A673 (cell line): ENCODE measurements at regions not wholly inside any gene's neighbourhood (a gene's known extent, or its start where the extent isn't known, plus 50 kb on each side); places are given as distances from the start of the nearest gene placed in this dataset.
"Not testable (repeated sequence)": the region's sequence is repeated elsewhere in the genome, so short reads cannot be mapped to it uniquely, and the experiment has no call there.

Experiments used
- BruUV-seq: library from RNA; stranded (reverse); fragments of 400-500 nt; replicated peaks from 2 replicates; lab custom pipeline; 2021; lab: Mats Ljungman, UMichigan
- CTCF ChIA-PET: fragments of 300-600 bp; sonication (Branson Sonifier 250); formaldehyde crosslinking; loops from one replicate; lab custom pipeline; 2022; ENCODE audit warnings: antibody characterized with exemption; lab: Charles Lee
- POLR2A ChIA-PET: fragments of 300-600 bp; sonication (Branson Sonifier 250); formaldehyde crosslinking; loops from one replicate; lab custom pipeline; 2022; ENCODE audit warnings: antibody characterized with exemption; ENCODE audit not compliant: low non-redundant PET; lab: Charles Lee
- DNase-seq: peaks from one replicate; pipeline ENCODE4 v3.0.0-alpha.2; 2015; ENCODE audit warnings: low spot score
- H3K27ac ChIP-seq: fragments of 200-600 bp; sonication (generic); 2 replicates; pipeline ENCODE4 v1.5.1; 2016; ENCODE audit warnings: mixed run types, low read depth, mild to moderate bottlenecking, mixed read lengths, antibody characterized with exemption, low read length; ENCODE audit not compliant: poor library complexity, severe bottlenecking
- H3K27me3 ChIP-seq: fragments of 200-600 bp; sonication (generic); replicated peaks from 2 replicates; pipeline ENCODE4 v1.6.1; 2017; ENCODE audit warnings: mixed run types, low read depth, mild to moderate bottlenecking, mixed read lengths, antibody characterized with exemption, low read length; ENCODE audit not compliant: insufficient read depth, poor library complexity
- H3K36me3 ChIP-seq: fragments of 200-600 bp; sonication (generic); 2 replicates; pipeline ENCODE4 v1.6.1; 2016; ENCODE audit warnings: mixed run types, mild to moderate bottlenecking, mixed read lengths, antibody characterized with exemption, low read length; ENCODE audit not compliant: insufficient read depth, poor library complexity, severe bottlenecking
- H3K4me1 ChIP-seq: fragments of 200-600 bp; sonication (generic); 2 replicates; pipeline ENCODE4 v1.6.1; 2017; ENCODE audit warnings: mixed run types, mild to moderate bottlenecking, mixed read lengths, antibody characterized with exemption, low read length; ENCODE audit not compliant: insufficient read depth, poor library complexity, severe bottlenecking
- H3K4me3 ChIP-seq: fragments of 200-600 bp; sonication (generic); 2 replicates; pipeline ENCODE4 v1.5.1; 2016; ENCODE audit warnings: low read depth, mixed run types, mild to moderate bottlenecking, mixed read lengths, low read length; ENCODE audit not compliant: poor library complexity, severe bottlenecking
- H3K9me3 ChIP-seq: fragments of 200-600 bp; sonication (generic); 2 replicates; pipeline ENCODE4 v1.6.1; 2016; ENCODE audit warnings: mixed run types, low read depth, mild to moderate bottlenecking, mixed read lengths, antibody characterized with exemption, low read length; ENCODE audit not compliant: poor library complexity, severe bottlenecking
- EZH2 ChIP-seq: fragments of 200-600 bp; sonication (generic); IDR thresholded peaks from 2 replicates; pipeline ENCODE4 v1.6.1; 2017; ENCODE audit warnings: borderline replicate concordance, low read depth, mild to moderate bottlenecking, mixed read lengths, antibody characterized with exemption, low read length; ENCODE audit not compliant: poor library complexity, severe bottlenecking
- intact Hi-C: fragments of 100-400 bp; cut with micrococcal nuclease; formaldehyde crosslinking; loops from one replicate; pipeline ENCODE4 v1.10.0; 2022; ENCODE audit not compliant: unreplicated experiment
- TF ChIP-seq, protein P1 (sequence below): fragments of 300-800, 200-600 bp; sonication (generic); conservative IDR thresholded peaks from 2 replicates; pipeline ENCODE4 v1.5.1; 2017; ENCODE audit warnings: low read depth, mild to moderate bottlenecking, antibody characterized with exemption, low read length, moderate library complexity, mixed read lengths

DNA sequence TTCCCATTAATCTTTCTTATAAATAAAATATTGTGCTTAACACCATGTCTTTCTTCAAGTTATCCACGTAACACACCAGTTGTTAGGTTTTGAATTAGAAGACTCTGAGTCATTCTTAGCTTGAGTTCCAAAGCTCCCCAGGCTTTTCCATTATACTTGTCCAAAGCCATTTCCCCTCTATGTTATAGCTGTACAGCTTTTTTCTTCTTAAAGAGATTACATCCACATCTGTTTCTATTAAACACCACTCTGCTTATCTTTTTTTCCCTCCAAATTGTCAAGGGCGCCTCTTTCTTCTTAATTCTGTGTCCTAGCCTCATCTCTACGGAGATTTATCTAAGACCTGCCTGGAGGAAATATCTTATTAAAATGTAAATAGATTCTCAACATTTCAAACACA is 139.4 kb upstream of the CPHXL start:
- BruUV-seq: no TSS peak
- no peaks in the 10 kb centered on the region for H3K4me1 ChIP-seq
- intact Hi-C loops: no loop called here
- TF ChIP-seq, protein P1, sequence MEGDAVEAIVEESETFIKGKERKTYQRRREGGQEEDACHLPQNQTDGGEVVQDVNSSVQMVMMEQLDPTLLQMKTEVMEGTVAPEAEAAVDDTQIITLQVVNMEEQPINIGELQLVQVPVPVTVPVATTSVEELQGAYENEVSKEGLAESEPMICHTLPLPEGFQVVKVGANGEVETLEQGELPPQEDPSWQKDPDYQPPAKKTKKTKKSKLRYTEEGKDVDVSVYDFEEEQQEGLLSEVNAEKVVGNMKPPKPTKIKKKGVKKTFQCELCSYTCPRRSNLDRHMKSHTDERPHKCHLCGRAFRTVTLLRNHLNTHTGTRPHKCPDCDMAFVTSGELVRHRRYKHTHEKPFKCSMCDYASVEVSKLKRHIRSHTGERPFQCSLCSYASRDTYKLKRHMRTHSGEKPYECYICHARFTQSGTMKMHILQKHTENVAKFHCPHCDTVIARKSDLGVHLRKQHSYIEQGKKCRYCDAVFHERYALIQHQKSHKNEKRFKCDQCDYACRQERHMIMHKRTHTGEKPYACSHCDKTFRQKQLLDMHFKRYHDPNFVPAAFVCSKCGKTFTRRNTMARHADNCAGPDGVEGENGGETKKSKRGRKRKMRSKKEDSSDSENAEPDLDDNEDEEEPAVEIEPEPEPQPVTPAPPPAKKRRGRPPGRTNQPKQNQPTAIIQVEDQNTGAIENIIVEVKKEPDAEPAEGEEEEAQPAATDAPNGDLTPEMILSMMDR: no peak
- TF ChIP-seq EZH2: no peak
- no peaks in the 10 kb centered on the region for H3K9me3 ChIP-seq
- ChIA-PET POLR2A (no interaction called here), CTCF (no interaction called here)
- H3K36me3 ChIP-seq: no peaks in the 10 kb centered on the region
- H3K4me3 ChIP-seq: no peak overlapping the region
- DNase-seq: no peak
- no peak overlapping the region for H3K27ac ChIP-seq
- peaks cover 21% of the 10 kb centered on the region for H3K27me3 ChIP-seq

GRCh38 chr16:75868636-75869632 is 142.6 kb upstream of the CPHXL start:
- no peak for TF ChIP-seq EZH2
- TF ChIP-seq, protein P1: no peak

DNA sequence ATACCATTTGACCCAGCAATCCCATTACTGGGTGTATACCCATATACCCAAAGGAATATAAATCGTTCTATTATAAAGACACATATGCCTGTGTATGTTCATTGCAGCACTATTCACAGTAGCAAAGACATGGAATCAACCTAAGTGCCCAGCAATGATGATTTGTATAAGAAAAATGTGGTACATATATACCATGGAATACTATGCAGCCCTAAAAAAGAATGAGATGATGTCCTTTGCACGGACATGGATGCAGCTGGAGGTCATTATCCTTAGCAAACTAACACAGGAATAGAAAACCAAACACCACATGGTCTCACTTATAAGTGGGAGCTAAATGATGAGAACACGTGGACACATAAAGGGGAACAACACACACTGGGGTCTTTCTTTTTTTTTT is 155.0 kb upstream of the CPHXL start:
- H3K4me1 ChIP-seq, BruUV-seq, DNase-seq, POLR2A ChIA-PET, H3K4me3 ChIP-seq, CTCF ChIA-PET, H3K36me3 ChIP-seq, H3K9me3 ChIP-seq, H3K27ac ChIP-seq, intact Hi-C loops: not testable (repeated sequence)
- H3K27me3 ChIP-seq: peaks cover 18% of the 10 kb centered on the region

More at GRCh38 chr16:75868636-75869632, 142.6 kb upstream of the CPHXL start:
- POLR2A ChIA-PET: no interaction called here
- intact Hi-C loops: no loop called here
- Histone ChIP-seq H3K36me3 (no peaks in the 10 kb centered on the region), H3K4me3 (no peak overlapping the region), H3K27ac (no peak overlapping the region), H3K27me3 (peaks cover 9% of the 10 kb centered on the region), H3K9me3 (no peaks in the 10 kb centered on the region), H3K4me1 (no peaks in the 10 kb centered on the region)
- CTCF ChIA-PET: no interaction called here
- BruUV-seq: no TSS peak
- DNase-seq: no peak
